PC-9 (cell line): ENCODE measurements at regions not wholly inside any gene's neighbourhood (a gene's known extent, or its start where the extent isn't known, plus 50 kb on each side); places are given as distances from the start of the nearest gene placed in this dataset.
A peak's percentile ranks its signal among the peaks of the same experiment; 100 is the strongest.

Experiments
- BruUV-seq: library from RNA; stranded (reverse); fragments of 400-500 nt; replicated peaks from 2 replicates; lab custom pipeline; 2021; lab: Mats Ljungman, UMichigan
- CTCF ChIA-PET: fragments of 300-600 bp; sonication (Branson Sonifier 250); formaldehyde crosslinking; loops from one replicate; lab custom pipeline; 2022; ENCODE audit warnings: antibody characterized with exemption; lab: Charles Lee
- POLR2A ChIA-PET: fragments of 300-600 bp; sonication (Branson Sonifier 250); formaldehyde crosslinking; loops from one replicate; lab custom pipeline; 2022; ENCODE audit warnings: antibody characterized with exemption; ENCODE audit not compliant: unreplicated experiment; lab: Charles Lee
- DNase-seq, 2 experiments: peaks; one replicate each; pipeline versions ENCODE4 v3.0.0 to v3.0.0-alpha.2; 2015 to 2022; ENCODE audit warnings: mixed read lengths in 1 of 2
- H2AFZ ChIP-seq: fragments of 200-600 bp; sonication (generic); 2 replicates; pipeline ENCODE4 v1.8.1; 2017; ENCODE audit warnings: antibody characterized with exemption
- H3F3A ChIP-seq: fragments of 200-600 bp; sonication (generic); 2 replicates; pipeline ENCODE4 v1.8.1; 2017; ENCODE audit warnings: antibody characterized with exemption, mild to moderate bottlenecking, low read depth; ENCODE audit not compliant: insufficient read depth
- H3K27ac ChIP-seq: fragments of 200-600 bp; sonication (generic); 2 replicates; pipeline ENCODE4 v1.6.1; 2016; ENCODE audit warnings: mixed run types
- H3K27me3 ChIP-seq: fragments of 200-600 bp; sonication (generic); 2 replicates; pipeline ENCODE4 v1.6.1; 2016; ENCODE audit warnings: low read depth, mixed run types; ENCODE audit not compliant: insufficient read depth
- H3K36me3 ChIP-seq: fragments of 200-600 bp; sonication (generic); 2 replicates; pipeline ENCODE4 v1.6.1; 2016; ENCODE audit warnings: low read depth, mixed run types
- H3K4me1 ChIP-seq: fragments of 200-600 bp; sonication (generic); replicated peaks from 2 replicates; pipeline ENCODE4 v1.6.1; 2016; ENCODE audit warnings: mixed run types; ENCODE audit not compliant: insufficient read depth
- H3K4me2 ChIP-seq: fragments of 200-600 bp; sonication (generic); 2 replicates; pipeline ENCODE4 v1.6.1; 2017; ENCODE audit warnings: mixed run types
- H3K4me3 ChIP-seq: fragments of 200-600 bp; sonication (generic); 2 replicates; pipeline ENCODE4 v1.6.1; 2016; ENCODE audit warnings: mixed run types
- H3K79me2 ChIP-seq: fragments of 200-600 bp; sonication (generic); 2 replicates; pipeline ENCODE4 v1.6.1; 2017; ENCODE audit warnings: low read depth, mixed run types
- H3K9me2 ChIP-seq: fragments of 200-600 bp; sonication (generic); 2 replicates; pipeline ENCODE4 v1.8.1; 2017; ENCODE audit warnings: mild to moderate bottlenecking; ENCODE audit not compliant: insufficient read depth
- H3K9me3 ChIP-seq: fragments of 200-600 bp; sonication (generic); 2 replicates; pipeline ENCODE4 v1.8.1; 2016; ENCODE audit warnings: low read depth; ENCODE audit not compliant: insufficient read depth
- H4K20me1 ChIP-seq: fragments of 200-600 bp; sonication (generic); 2 replicates; pipeline ENCODE4 v1.8.1; 2017; ENCODE audit not compliant: insufficient read depth
- EZH2 ChIP-seq: fragments of 200-600 bp; sonication (generic); IDR thresholded peaks from 2 replicates; pipeline ENCODE4 v1.8.0; 2017; ENCODE audit warnings: antibody characterized with exemption, low read depth
- intact Hi-C: fragments of 100-400 bp; cut with micrococcal nuclease; formaldehyde crosslinking; loops from one replicate; pipeline ENCODE4 v1.10.0; 2022; ENCODE audit not compliant: unreplicated experiment
- TF ChIP-seq, protein P1 (sequence below): fragments of 200-600 bp; sonication (generic); conservative IDR thresholded peaks from 2 replicates; pipeline ENCODE4 v1.6.1; 2017; ENCODE audit warnings: mixed run types, antibody characterized with exemption, mild to moderate bottlenecking, moderate library complexity

GRCh38 chr5:2119573-2119972 lies 236.8 kb upstream of the IRX4 start:
- CTCF ChIA-PET = no interaction called here
- TF ChIP-seq EZH2 = no peak

GRCh38 chr5:2113348-2114131 lies 230.8 kb upstream of the IRX4 start:
- no peak for DNase-seq
- Histone ChIP-seq H3K4me1 (no peaks in the 10 kb centered on the region), H3K79me2 (no peaks in the 10 kb centered on the region), H3K9me2 (no peaks in the 10 kb centered on the region), H3K9me3 (no peaks in the 10 kb centered on the region), H3K4me2 (no peak overlapping the region), H2AFZ (no peak overlapping the region), H3K27me3 (peaks cover 95% of the 10 kb centered on the region), H3K36me3 (no peaks in the 10 kb centered on the region), H3K27ac (no peak overlapping the region), H4K20me1 (no peaks in the 10 kb centered on the region), H3K4me3 (no peak overlapping the region), H3F3A (no peaks in the 10 kb centered on the region)
- intact Hi-C loops = no loop called here
- peak; percentile 36; the same call in 1 of the 2 replicates for TF ChIP-seq EZH2
- TF ChIP-seq, protein P1, sequence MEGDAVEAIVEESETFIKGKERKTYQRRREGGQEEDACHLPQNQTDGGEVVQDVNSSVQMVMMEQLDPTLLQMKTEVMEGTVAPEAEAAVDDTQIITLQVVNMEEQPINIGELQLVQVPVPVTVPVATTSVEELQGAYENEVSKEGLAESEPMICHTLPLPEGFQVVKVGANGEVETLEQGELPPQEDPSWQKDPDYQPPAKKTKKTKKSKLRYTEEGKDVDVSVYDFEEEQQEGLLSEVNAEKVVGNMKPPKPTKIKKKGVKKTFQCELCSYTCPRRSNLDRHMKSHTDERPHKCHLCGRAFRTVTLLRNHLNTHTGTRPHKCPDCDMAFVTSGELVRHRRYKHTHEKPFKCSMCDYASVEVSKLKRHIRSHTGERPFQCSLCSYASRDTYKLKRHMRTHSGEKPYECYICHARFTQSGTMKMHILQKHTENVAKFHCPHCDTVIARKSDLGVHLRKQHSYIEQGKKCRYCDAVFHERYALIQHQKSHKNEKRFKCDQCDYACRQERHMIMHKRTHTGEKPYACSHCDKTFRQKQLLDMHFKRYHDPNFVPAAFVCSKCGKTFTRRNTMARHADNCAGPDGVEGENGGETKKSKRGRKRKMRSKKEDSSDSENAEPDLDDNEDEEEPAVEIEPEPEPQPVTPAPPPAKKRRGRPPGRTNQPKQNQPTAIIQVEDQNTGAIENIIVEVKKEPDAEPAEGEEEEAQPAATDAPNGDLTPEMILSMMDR = no peak
- CTCF ChIA-PET = no interaction called here
- no TSS peak for BruUV-seq
- POLR2A ChIA-PET = no interaction called here

More at GRCh38 chr5:2119573-2119972, 236.8 kb upstream of the IRX4 start:
- H3F3A ChIP-seq = no peaks in the 10 kb centered on the region
- H2AFZ ChIP-seq = no peak overlapping the region
- POLR2A ChIA-PET = no interaction called here
- H3K9me3 ChIP-seq = no peaks in the 10 kb centered on the region
- H3K4me1 ChIP-seq = no peaks in the 10 kb centered on the region
- H3K36me3 ChIP-seq = no peaks in the 10 kb centered on the region
- no peaks in the 10 kb centered on the region for H3K9me2 ChIP-seq
- H4K20me1 ChIP-seq = no peaks in the 10 kb centered on the region
- intact Hi-C loops = no loop called here
- H3K79me2 ChIP-seq = no peaks in the 10 kb centered on the region
- no peak overlapping the region for H3K27ac ChIP-seq
- H3K4me2 ChIP-seq = no peak overlapping the region
- DNase-seq = no peak
- no TSS peak for BruUV-seq
- H3K4me3 ChIP-seq = no peak overlapping the region
- peaks cover 85% of the 10 kb centered on the region for H3K27me3 ChIP-seq

DNA sequence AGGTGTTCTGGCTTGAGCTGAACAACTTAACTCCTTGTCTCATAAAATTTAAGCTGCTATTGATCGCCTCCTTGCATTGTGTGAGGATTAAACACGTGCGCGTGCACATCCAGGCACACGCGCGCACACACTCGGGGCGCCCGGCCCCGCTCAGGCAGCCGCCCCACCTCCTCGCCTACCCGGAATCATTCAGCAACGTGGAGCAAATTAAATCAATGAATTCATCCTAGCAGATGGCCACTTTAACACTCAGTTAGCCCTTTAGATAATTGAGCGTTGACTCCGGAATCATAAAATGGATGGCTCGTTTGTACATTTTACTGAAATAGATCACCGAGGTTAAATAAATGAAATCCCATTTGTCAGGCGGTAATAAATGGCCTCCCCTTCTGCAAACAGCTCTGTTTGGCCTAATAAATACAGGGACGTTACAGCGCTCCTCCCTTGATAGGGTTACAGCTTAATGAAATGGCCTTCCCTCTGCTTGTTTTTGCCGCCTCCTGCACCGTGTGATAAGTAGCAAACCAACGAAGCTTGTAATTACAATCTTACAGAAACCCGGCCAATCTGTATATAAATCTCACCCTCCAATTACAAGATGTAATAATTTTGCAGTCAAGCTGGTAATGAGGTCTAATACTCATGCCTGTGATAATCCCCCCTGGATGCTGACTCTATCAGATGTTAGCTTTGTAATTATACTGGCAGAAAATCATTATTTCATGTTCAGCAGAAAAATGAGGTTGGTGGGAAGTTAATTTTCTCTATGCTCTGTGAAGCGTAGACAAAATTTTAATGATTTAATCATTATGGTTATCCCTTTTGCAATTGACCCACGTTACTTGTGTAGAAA lies 229.7 kb upstream of the IRX4 start:
- Histone ChIP-seq H3K4me3 (no peak overlapping the region), H3K27me3 (peaks cover 84% of the 10 kb centered on the region), H3K9me2 (no peaks in the 10 kb centered on the region), H3K4me1 (no peaks in the 10 kb centered on the region), H2AFZ (no peak overlapping the region), H3K79me2 (no peaks in the 10 kb centered on the region), H3F3A (no peaks in the 10 kb centered on the region), H3K36me3 (no peaks in the 10 kb centered on the region), H4K20me1 (no peaks in the 10 kb centered on the region), H3K4me2 (no peak overlapping the region), H3K9me3 (no peaks in the 10 kb centered on the region), H3K27ac (no peak overlapping the region)
- no TSS peak for BruUV-seq
- intact Hi-C loops = no loop called here
- ChIA-PET CTCF (no interaction called here), POLR2A (no interaction called here)
- no peak for DNase-seq
- TF ChIP-seq EZH2 = no peak
- TF ChIP-seq, protein P1 = no peak
